ENCODE measurements at regions not wholly inside any gene's neighbourhood (a gene's known extent, or its start where the extent isn't known, plus 50 kb on each side); places are given as distances from the start of the nearest gene placed in this dataset.

- DNase-seq (ENCODE audit: low read depth): no peak
Measured at GRCh38 chr2:176813156-176813555, 399.4 kb upstream of the HNRNPA3 start.

DNA sequence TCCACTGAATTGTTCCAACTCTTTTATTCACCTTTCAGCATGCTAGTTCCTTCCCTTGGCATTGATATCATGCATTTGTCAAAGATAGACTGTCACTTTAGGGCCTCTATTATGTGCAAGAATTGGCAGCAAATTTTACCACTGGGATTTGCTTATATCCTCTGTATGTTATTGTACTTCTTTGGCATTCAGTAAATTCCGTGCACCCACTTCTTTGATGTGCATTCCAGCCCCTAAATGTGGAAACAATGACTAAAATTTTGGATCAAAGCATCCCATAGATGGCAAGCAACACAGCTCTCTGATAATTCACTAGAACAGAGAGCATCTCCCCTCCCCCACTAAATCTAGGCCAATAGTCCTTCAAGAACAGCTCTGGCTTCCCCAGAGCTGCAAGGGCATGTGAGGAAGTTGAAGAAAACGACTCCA is 399.0 kb upstream of the HNRNPA3 start:
- no peak for DNase-seq (ENCODE audit: low read depth)

DNA sequence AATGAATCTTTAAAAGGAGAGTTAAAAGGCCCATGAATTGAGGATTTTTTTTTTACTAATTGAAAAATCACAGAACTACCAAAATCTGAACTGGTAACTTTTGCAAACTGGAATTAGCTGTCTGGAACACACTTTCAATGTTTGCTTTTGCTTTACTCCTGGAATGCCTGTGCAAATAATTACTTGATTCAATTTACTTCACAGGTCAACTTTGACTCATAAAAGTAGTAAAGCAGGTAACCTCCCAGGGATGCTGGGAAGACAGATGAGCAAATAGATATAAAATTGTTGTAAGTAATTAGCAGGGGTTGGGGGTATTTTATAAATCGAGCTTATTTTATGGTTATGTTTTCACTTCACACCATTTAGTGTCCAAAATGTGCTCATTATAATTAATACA is 398.3 kb upstream of the HNRNPA3 start:
- DNase-seq (ENCODE audit: low read depth): no peak

GRCh38 chr2:176814740-176815367 is 397.7 kb upstream of the HNRNPA3 start:
- DNase-seq (ENCODE audit: low read depth): no peak

- DNase-seq (ENCODE audit: low read depth): no peak
Measured at GRCh38 chr2:176817061-176817565, 395.5 kb upstream of the HNRNPA3 start.

DNA sequence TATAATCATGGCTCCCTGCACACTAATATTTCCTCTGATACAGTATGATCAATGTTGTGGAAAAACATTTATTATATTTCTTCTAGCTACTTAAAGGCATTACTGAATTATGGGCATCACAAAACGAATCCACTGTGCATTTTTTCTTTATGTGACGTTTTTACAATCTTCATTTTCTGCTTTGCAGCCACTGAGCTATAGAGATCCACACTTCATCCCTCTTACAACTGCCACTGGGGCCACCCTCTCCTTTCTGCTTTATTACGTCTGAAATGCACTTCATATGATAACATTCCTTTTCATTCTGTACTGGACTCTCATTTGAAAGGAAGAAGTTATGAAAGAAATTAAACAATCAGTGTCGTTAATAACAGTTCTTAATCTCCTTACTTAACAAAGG is 394.5 kb upstream of the HNRNPA3 start:
- DNase-seq (ENCODE audit: low read depth): no peak

DNA sequence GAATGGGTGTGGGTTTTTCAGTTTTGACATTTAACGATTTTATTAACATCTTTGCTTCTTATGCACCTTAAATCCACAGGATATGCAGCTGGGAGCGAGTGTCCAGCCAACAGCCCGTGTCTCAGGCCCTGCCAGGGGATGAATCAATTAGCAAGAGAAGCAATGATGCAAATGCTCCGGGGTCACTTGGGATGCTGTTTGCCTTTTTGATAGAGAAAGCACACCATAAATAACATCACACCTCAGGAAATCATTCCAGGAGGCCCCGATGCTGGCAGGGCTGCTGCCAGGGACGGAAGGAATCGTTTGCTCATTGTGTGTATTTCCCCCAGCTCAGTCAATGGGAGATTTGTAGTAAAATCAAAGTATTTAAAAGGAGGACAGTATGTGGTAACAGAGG is 394.0 kb upstream of the HNRNPA3 start:
- DNase-seq (ENCODE audit: low read depth): no peak

DNA sequence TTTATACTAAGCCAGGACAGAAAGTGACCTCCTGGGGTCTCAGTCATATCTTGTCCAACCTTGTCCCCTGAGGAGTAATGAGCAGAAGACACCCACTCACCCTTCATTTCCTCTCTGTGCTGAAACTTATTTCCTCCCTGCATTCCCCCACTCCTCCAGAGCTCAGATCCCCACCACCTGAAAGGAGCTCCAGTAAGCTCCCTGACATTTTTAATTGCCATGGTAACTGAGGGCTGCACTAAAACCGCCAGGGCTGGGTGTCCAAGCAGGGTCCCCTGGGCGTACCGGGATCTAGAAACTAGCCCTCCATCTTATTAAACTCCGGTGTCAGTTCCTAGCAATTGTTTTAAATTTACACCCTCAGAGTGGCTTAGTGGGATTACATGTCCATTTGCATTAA is 393.3 kb upstream of the HNRNPA3 start:
- no peak for DNase-seq (ENCODE audit: low read depth)

GRCh38 chr2:176820371-176820932 is 392.1 kb upstream of the HNRNPA3 start:
- DNase-seq (ENCODE audit: low read depth): no peak

DNA sequence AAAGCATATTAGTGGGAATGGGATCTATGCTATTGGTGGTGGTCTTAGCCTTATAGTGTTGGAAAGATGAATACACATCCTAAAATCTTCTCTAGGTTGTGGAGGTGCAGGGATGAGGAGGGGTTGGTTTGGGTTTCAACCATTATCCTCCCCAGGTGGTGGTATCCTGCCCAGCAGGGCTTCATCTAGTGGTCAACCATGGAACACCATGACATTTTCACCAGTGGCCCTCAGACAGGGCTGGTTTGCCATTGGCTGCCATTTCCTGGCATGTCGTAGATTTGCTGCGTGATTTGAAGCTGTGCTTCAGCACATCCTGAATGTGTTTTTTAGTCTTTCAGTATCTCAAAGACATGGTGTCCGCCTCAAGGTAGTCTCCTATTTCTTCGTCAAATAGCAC is 391.2 kb upstream of the HNRNPA3 start:
- no peak for DNase-seq (ENCODE audit: low read depth)

GRCh38 chr2:176822060-176822459 is 390.5 kb upstream of the HNRNPA3 start:
- no peak for DNase-seq (ENCODE audit: low read depth)

DNA sequence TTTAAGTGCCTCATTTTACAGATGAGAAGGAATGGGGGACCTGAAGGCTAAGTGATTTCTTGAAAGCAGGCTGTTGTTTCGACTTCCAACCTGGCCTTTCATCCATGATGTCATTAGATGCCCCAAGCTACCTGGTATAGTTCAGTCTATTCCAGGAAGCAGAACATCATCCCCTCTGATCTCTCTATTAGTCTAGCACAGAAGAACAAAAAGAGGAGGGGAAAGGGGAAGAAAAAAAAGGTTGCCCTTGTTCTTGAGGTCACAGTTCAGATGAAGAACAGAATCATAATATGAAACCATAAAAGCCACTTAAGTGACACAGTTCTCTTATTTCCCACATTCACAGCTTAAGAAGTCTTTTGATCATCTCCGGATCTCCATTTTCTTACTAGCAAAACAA is 386.2 kb upstream of the HNRNPA3 start:
- no peak for DNase-seq (ENCODE audit: low read depth)

- DNase-seq (ENCODE audit: low read depth): no peak
Measured at GRCh38 chr2:176826984-176827668, 385.5 kb upstream of the HNRNPA3 start.

DNA sequence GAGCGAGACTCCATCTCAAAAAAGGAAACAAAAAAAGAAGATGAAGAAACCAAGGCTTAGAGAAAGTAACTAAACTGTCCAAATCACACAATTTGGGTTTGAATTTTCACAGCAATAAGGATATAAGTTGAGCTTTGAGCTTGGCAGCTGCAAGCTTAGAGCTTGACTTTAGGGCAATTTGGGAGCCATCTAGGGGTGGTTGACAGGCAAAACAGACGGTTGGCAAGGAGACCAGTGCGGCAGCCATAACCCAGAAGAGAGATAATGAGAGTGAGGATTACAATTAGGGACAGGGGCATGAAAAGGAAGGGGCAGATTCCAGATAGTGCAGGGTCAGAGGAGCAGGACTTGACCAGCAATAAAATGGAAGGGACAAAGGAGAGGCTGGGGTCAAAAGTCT is 382.2 kb upstream of the HNRNPA3 start:
- no peak for DNase-seq (ENCODE audit: low read depth)

DNA sequence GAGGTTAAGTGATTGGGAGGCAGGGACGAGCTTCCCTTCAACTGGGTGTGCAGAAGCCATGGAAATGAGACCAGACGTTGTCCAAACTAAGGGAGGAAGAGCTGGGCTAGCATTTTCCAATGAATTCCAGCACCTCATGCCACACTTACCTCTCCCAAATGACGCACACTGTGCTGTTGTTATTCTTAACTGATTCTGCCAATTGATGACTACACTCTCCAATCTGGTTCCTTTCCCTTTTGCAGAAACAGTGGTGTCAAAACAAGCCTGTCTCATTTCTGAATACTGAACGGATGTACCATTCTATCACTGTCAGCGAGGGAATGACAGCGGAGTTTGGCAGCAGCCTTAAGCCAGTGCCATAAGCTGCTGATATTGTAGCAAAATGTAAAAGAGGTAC is 380.5 kb upstream of the HNRNPA3 start:
- no peak for DNase-seq (ENCODE audit: low read depth)

DNA sequence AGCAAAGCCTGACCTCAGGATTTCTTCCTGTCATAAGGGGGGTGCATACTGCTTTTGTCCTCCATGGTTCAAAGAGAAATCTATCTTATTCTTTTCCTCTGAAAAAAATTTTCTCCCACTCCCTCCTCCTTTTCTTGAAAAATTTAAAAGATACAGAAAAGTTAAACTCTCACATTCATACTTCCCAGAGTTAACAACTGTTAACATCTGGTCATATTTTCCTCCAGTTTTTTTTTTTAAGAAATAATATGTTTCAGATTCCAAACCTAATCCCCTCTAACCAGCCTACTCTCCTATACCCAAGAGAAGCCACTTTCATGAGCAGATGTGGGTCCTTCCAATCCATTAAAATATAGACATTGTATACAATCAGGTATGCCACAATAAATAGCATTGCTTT is 378.9 kb upstream of the HNRNPA3 start:
- no peak for DNase-seq (ENCODE audit: low read depth)

GRCh38 chr2:176834226-176834625 is 378.4 kb upstream of the HNRNPA3 start:
- no peak for DNase-seq (ENCODE audit: low read depth)

- no peak for DNase-seq (ENCODE audit: low read depth)
Measured at GRCh38 chr2:176843208-176843607, 369.4 kb upstream of the HNRNPA3 start.

DNA sequence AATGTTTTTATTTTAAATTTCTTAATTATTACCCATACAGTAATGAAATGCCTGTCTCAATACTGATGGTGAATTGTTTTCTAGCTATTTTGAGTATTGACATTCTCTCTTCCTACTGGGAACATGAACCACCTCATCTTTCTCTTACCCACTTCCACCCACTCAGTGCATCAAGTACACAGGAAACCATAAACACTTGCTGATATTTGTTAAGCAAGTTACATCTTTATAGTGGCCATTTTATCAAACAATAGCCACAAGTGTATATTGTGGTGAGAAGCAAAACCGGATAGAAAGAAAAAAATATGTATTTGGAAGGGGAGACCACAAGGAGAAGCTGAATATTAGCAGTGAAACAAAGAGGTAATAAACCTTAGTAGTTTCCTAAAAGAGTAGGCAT is 368.1 kb upstream of the HNRNPA3 start:
- no peak for DNase-seq (ENCODE audit: low read depth)

- no peak for DNase-seq (ENCODE audit: low read depth)
Measured at GRCh38 chr2:176845718-176846117, 366.9 kb upstream of the HNRNPA3 start.

- DNase-seq (ENCODE audit: low read depth): no peak
Measured at GRCh38 chr2:176847575-176847974, 365.0 kb upstream of the HNRNPA3 start.

DNA sequence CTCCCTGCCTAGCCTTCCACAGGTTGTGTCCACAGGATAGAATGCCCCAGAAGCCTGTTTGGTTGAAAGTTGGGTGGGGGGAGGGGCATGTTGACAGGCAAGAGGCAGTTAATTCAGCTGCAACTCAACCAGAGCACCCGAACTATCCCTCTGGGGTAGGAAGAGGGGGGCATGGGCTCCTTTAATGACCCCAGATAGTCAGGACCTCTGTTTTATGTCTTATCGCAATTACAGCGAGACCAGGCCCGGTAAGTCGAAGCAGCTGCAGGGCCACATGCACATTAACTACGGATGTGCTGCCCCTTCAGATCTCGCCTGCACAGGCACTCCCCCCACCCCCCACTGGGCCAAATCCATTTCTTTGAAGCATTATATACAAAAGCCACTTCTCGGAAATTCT is 363.8 kb upstream of the HNRNPA3 start:
- no peak for DNase-seq (ENCODE audit: low read depth)

GRCh38 chr2:176851200-176851888 is 361.2 kb upstream of the HNRNPA3 start:
- no peak for DNase-seq (ENCODE audit: low read depth)
